Hepatocyte (in vitro differentiated cells): ENCODE measurements at regions not wholly inside any gene's neighbourhood (a gene's known extent, or its start where the extent isn't known, plus 50 kb on each side); places are given as distances from the start of the nearest gene placed in this dataset.

Source experiments
- EZH2 ChIP-seq: fragments of 200-600 bp; sonication (generic); IDR thresholded peaks from 2 replicates; pipeline ENCODE4 v1.6.1; 2016; ENCODE audit warnings: antibody characterized with exemption, mild to moderate bottlenecking, borderline replicate concordance
- TF ChIP-seq, protein P1 (sequence below): fragments of 200-600 bp; sonication (generic); IDR thresholded peaks from 2 replicates; pipeline ENCODE4 v1.5.1; 2016; ENCODE audit warnings: antibody characterized with exemption, mild to moderate bottlenecking; ENCODE audit not compliant: poor library complexity

DNA sequence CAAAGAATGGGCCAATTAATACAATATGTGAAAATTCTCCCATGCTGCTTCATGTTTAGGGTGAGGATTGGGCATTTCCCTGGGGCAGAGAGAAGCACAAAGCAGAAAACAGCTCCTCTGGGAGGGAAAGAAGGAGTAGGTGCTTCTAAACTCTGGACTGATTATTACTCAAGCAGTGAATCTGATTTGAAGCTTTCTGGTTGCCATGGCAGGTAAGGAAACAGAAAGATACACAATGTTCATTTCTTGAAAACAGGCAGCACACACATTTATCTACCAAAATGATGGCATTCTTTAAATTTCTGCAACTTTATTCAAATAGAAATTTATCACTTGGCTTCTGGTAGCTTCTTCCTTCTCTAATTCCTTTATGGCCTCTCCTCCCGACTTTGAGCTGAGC lies 305.4 kb upstream of the CHD6 start:
- TF ChIP-seq, protein P1, sequence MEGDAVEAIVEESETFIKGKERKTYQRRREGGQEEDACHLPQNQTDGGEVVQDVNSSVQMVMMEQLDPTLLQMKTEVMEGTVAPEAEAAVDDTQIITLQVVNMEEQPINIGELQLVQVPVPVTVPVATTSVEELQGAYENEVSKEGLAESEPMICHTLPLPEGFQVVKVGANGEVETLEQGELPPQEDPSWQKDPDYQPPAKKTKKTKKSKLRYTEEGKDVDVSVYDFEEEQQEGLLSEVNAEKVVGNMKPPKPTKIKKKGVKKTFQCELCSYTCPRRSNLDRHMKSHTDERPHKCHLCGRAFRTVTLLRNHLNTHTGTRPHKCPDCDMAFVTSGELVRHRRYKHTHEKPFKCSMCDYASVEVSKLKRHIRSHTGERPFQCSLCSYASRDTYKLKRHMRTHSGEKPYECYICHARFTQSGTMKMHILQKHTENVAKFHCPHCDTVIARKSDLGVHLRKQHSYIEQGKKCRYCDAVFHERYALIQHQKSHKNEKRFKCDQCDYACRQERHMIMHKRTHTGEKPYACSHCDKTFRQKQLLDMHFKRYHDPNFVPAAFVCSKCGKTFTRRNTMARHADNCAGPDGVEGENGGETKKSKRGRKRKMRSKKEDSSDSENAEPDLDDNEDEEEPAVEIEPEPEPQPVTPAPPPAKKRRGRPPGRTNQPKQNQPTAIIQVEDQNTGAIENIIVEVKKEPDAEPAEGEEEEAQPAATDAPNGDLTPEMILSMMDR = no peak
- TF ChIP-seq EZH2 = no peak
